Astrocyte of the spinal cord (primary cell): ENCODE measurements at regions not wholly inside any gene's neighbourhood (a gene's known extent, or its start where the extent isn't known, plus 50 kb on each side); places are given as distances from the start of the nearest gene placed in this dataset.
"Not testable (repeated sequence)": the region's sequence is repeated elsewhere in the genome, so short reads cannot be mapped to it uniquely, and the experiment has no call there.

ENCODE experiments used
- DNase-seq: peaks from one replicate; pipeline ENCODE4 v3.0.0; 2011; ENCODE audit warnings: low read depth, low spot score
- H3K4me3 ChIP-seq: 2 replicates; pipeline ENCODE4 v1.5.1; 2011; ENCODE audit warnings: low read depth, mild to moderate bottlenecking, low read length, moderate library complexity
- in situ Hi-C: cut with HindIII; loops from 2 replicates; pipeline ENCODE4 v1.10.0; 2017; ENCODE audit warnings: low sequenced_read_pairs
- TF ChIP-seq, protein P1 (sequence below): IDR thresholded peaks from 2 replicates; pipeline ENCODE4 v1.5.1; 2012; ENCODE audit warnings: low read depth, mild to moderate bottlenecking, low read length, inconsistent platforms

DNA sequence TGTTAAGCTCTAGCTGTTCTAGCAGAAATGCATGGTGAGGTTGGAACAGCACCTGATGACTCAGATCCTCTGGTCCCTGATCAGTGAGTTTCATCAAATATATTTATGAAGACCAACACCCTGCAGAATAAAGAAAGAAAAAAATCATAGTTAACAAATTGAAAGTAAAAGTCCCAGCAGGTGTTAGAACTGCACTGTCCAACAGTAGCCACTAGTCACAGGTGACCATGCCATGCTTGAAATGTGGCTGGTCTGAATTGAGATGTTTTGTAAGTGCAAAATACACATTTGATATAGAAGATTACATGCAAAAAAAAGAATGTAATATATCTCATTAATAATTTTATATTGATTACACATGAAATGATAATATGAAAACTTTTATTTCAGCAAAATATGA, 1010.7 kb upstream of the ZEB2 start:
- in situ Hi-C loops = no loop called here
- H3K4me3 ChIP-seq = no peak overlapping the region
- TF ChIP-seq, protein P1, sequence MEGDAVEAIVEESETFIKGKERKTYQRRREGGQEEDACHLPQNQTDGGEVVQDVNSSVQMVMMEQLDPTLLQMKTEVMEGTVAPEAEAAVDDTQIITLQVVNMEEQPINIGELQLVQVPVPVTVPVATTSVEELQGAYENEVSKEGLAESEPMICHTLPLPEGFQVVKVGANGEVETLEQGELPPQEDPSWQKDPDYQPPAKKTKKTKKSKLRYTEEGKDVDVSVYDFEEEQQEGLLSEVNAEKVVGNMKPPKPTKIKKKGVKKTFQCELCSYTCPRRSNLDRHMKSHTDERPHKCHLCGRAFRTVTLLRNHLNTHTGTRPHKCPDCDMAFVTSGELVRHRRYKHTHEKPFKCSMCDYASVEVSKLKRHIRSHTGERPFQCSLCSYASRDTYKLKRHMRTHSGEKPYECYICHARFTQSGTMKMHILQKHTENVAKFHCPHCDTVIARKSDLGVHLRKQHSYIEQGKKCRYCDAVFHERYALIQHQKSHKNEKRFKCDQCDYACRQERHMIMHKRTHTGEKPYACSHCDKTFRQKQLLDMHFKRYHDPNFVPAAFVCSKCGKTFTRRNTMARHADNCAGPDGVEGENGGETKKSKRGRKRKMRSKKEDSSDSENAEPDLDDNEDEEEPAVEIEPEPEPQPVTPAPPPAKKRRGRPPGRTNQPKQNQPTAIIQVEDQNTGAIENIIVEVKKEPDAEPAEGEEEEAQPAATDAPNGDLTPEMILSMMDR = no peak
- DNase-seq = no peak

DNA sequence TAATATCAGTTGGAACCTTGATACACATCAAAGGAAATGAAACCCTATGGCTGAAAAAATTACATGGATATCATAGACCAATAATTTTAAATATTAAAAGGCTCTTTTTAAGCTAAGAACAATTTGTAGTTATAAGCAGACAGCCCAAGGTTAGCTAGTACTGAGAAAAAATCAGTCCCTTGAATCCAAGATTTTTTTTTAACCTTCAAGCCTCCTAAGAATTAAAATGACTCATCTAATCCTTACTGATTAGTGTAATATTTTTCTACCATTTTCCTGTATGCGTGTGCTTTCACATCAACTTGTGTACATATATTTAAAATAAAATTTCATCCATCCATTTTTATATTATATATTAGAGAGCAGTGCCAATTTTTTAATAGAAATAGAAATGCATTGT, 1004.9 kb upstream of the ZEB2 start:
- H3K4me3 ChIP-seq = no peak overlapping the region
- TF ChIP-seq, protein P1 = no peak
- no peak for DNase-seq
- in situ Hi-C loops = no loop called here

DNA sequence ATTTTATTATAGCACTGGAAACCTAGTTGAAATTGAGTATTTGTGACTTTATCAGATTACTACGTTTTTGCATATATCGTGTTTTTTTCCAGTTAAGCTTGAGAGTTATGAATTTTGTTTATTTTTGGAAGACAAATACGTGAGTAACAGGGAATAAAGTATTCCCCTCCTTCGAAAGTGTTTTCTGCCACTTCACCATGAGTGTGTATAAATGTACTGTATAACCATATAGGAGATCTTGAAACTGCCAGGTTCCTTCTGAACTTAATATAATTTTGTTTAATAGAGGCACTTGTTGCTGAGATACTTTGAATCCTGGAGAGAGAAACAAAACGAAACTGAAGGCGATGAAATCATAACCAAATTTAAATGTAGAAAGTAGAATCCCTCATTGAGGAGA, 1004.4 kb upstream of the ZEB2 start:
- DNase-seq = no peak
- in situ Hi-C loops = no loop called here
- H3K4me3 ChIP-seq = no peak overlapping the region
- TF ChIP-seq, protein P1 = no peak

DNA sequence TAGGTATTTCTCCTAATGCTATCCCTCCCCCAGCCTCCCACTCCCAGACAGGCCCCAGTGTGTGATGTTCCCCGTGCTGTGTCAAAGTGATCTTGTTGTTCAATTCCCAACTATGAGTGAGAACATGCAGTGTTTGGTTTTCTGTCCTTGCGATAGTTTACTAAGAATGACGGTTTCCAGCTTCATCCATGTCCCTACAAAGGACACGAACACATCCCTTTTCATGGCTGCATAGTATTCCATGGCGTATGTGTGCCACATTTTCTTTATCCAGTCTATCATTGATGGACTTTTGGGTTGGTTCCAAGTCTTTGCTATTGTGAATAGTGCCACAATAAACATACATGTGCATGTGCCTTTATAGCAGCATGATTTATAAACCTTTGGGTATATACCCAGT, 999.3 kb upstream of the ZEB2 start:
- H3K4me3 ChIP-seq, in situ Hi-C loops, DNase-seq: not testable (repeated sequence)

DNA sequence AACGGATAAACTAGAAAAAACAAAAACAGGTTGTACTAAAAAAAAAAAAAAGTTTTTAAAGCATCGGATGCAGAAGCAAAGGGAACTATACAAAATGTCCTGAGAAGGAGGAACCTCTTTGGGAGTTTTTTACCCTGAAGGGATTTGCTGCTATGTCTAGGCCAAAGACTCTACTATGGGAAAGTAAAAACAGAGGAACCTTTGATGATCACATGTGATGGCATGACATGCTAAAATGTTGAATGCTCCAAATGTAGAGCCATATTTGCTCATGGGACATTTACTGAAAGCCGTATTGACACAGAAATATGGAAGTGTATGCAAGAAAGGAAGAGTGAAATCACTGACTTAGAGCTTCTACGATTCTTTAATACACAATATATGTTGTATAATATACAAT, 992.0 kb upstream of the ZEB2 start:
- in situ Hi-C loops = no loop called here
- DNase-seq = no peak
- no peak overlapping the region for H3K4me3 ChIP-seq
- TF ChIP-seq, protein P1 = no peak

DNA sequence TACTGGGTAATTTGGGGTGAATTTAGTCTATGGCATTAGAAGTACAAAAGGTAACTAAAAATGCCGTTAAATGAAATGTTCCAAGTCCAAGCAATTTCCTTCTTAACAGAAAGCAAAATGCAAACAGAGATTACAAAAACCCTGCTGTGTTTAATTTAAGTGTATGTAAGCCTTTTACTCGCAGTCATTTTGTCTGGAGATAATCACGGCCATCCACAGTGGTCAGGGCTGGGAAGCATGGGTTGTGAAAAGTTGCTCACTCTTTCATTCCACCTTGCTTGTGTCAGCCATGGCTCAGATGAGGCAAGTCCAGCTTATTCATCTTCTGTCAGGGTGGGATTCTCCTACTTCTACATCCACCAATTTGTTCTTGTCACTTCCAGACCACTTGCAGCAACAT, 983.6 kb upstream of the ZEB2 start:
- TF ChIP-seq, protein P1 = no peak
- no peak overlapping the region for H3K4me3 ChIP-seq
- in situ Hi-C loops = no loop called here
- no peak for DNase-seq

DNA sequence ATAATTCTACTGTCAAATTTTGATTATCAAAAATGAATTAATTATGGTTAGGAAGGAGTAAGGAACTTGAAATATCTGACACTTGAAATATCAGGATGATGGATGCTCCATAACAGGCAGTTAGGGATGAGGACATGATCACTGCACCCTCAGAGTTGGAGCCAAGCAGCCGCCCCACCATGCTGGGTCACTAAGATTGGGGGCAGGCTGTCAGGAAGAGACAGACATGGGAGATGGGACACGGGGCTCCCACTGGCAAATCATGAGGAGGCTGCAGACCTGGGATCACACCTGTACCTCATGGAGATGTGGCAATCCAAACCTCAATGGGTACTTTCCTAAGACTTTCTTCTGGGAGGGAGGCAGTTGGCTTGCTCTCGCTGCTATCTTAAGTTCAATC, 982.0 kb upstream of the ZEB2 start:
- TF ChIP-seq, protein P1 = no peak
- no peak overlapping the region for H3K4me3 ChIP-seq
- no peak for DNase-seq
- in situ Hi-C loops = no loop called here
